IPS-NIHi7 (cell line): ENCODE measurements at regions not wholly inside any gene's neighbourhood (a gene's known extent, or its start where the extent isn't known, plus 50 kb on each side); places are given as distances from the start of the nearest gene placed in this dataset.
A peak's percentile ranks its signal among the peaks of the same experiment; 100 is the strongest.

Experiments used
- DNase-seq: peaks from one replicate; pipeline ENCODE4 v3.0.0; 2012; ENCODE audit warnings: mixed read lengths; ENCODE audit errors: extremely low spot score

GRCh38 chr4:1531683-1532548 lies 125.7 kb upstream of the NKX1-1 start:
- DNase-seq: no peak

GRCh38 chr4:1530356-1530755 lies 124.1 kb upstream of the NKX1-1 start:
- DNase-seq: no peak

GRCh38 chr4:1524761-1525160 lies 118.5 kb upstream of the NKX1-1 start:
- no peak for DNase-seq

- no peak for DNase-seq
Observed at GRCh38 chr4:1523907-1524636, 117.8 kb upstream of the NKX1-1 start.

- DNase-seq: no peak
Observed at GRCh38 chr4:1523506-1523905, 117.3 kb upstream of the NKX1-1 start.

- no peak for DNase-seq
Observed at GRCh38 chr4:1523033-1523432, 116.8 kb upstream of the NKX1-1 start.

- no peak for DNase-seq
Observed at GRCh38 chr4:1522606-1523005, 116.4 kb upstream of the NKX1-1 start.

GRCh38 chr4:1521821-1522361 lies 115.6 kb upstream of the NKX1-1 start:
- no peak for DNase-seq

GRCh38 chr4:1520795-1521576 lies 114.7 kb upstream of the NKX1-1 start:
- peak; percentile 72 for DNase-seq

- DNase-seq: peak; percentile 56
Observed at GRCh38 chr4:1519787-1520661, 113.8 kb upstream of the NKX1-1 start.

- DNase-seq: no peak
Observed at GRCh38 chr4:1518997-1519700, 112.9 kb upstream of the NKX1-1 start.

- no peak for DNase-seq
Observed at GRCh38 chr4:1517592-1518411, 111.6 kb upstream of the NKX1-1 start.

GRCh38 chr4:1516881-1517480 lies 110.7 kb upstream of the NKX1-1 start:
- DNase-seq: no peak

- no peak for DNase-seq
Observed at GRCh38 chr4:1516261-1516660, 110.0 kb upstream of the NKX1-1 start.

GRCh38 chr4:1515763-1516162 lies 109.5 kb upstream of the NKX1-1 start:
- no peak for DNase-seq

GRCh38 chr4:1515156-1515555 lies 108.9 kb upstream of the NKX1-1 start:
- DNase-seq: no peak

GRCh38 chr4:1514612-1515011 lies 108.4 kb upstream of the NKX1-1 start:
- DNase-seq: no peak

GRCh38 chr4:1513936-1514483 lies 107.8 kb upstream of the NKX1-1 start:
- no peak for DNase-seq
